ENCODE measurements at regions not wholly inside any gene's neighbourhood (a gene's known extent, or its start where the extent isn't known, plus 50 kb on each side); places are given as distances from the start of the nearest gene placed in this dataset.

DNA sequence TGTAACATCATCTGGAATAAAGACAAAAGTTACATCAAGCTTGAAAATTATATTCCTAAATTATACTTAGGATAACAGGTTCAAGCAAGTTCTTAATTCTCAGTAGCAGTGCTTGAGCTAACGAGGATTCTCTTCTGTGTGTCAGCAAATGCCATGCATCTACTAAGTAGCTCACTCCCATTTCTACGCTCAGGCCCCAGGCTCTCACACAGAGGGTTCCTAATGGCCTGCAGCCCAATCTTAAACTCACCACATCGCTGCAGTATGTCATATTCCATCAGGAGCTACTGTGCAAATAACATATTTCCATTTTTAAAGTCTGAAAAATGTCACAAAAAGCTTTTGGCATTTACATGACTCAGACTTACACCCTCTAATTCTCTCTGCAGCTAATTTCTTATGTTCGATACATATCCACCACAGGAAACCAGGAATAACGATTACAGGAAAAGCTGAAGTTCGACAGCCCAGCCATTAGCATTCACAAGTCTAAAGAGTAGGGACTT lies 474.8 kb downstream of the EFNA5 start:
- TF ChIP-seq, protein P1, sequence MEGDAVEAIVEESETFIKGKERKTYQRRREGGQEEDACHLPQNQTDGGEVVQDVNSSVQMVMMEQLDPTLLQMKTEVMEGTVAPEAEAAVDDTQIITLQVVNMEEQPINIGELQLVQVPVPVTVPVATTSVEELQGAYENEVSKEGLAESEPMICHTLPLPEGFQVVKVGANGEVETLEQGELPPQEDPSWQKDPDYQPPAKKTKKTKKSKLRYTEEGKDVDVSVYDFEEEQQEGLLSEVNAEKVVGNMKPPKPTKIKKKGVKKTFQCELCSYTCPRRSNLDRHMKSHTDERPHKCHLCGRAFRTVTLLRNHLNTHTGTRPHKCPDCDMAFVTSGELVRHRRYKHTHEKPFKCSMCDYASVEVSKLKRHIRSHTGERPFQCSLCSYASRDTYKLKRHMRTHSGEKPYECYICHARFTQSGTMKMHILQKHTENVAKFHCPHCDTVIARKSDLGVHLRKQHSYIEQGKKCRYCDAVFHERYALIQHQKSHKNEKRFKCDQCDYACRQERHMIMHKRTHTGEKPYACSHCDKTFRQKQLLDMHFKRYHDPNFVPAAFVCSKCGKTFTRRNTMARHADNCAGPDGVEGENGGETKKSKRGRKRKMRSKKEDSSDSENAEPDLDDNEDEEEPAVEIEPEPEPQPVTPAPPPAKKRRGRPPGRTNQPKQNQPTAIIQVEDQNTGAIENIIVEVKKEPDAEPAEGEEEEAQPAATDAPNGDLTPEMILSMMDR (IDR thresholded peaks at IDR 0.05; ENCODE audit: extremely low read depth, insufficient read depth, missing control alignments): no peak
- no peak for DNase-seq (ENCODE audit: low spot score)
- in situ Hi-C loops (cut with MboI; ENCODE audit: low pct_unique_long_range_greater_than_20kb, low sequenced_read_pairs, unreplicated experiment): no loop called here

DNA sequence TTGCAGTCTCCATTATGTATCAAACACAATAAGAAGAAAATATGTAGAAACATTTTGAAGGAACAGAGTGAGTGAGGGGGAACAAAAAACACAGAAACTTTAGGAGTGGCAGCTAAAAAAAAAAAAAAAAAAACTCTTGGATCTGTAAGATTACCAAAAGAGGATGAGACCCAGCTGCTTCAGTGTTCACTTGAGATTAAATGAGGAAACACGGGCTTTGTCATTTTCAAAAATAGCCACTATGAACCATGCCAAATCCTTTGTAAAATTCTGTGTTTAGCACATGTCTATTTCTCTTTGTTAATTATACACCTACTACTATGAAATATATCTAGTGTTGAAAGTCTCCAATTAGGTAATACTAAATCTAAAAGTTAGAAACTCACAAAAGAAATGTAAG lies 485.9 kb downstream of the EFNA5 start:
- in situ Hi-C loops (cut with MboI; ENCODE audit: low pct_unique_long_range_greater_than_20kb, low sequenced_read_pairs, unreplicated experiment): no loop called here
- TF ChIP-seq, protein P1 (IDR thresholded peaks at IDR 0.05; ENCODE audit: extremely low read depth, insufficient read depth, missing control alignments): no peak
- no peak for DNase-seq (ENCODE audit: low spot score)

DNA sequence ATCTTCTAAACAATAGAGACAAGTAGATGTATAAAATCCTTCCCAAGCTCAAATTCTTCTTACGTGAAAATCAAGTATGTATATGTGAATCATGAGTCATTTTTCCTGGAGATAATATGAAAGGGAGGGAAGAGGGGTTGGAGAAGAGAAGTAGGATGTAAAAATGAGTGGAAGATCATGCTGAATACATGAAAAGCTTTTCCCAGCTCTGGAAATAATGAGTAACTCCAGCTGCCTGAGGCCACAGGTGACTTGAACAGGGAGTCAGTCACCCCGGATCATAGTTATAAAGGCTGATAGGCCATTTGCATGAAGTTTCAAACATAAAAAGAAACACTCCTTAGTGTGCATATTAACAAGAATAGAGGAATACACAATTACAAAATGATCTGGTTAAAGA lies 486.7 kb downstream of the EFNA5 start:
- TF ChIP-seq, protein P1 (IDR thresholded peaks at IDR 0.05; ENCODE audit: extremely low read depth, insufficient read depth, missing control alignments): no peak
- no peak for DNase-seq (ENCODE audit: low spot score)
- in situ Hi-C loops (cut with MboI; ENCODE audit: low pct_unique_long_range_greater_than_20kb, low sequenced_read_pairs, unreplicated experiment): no loop called here

DNA sequence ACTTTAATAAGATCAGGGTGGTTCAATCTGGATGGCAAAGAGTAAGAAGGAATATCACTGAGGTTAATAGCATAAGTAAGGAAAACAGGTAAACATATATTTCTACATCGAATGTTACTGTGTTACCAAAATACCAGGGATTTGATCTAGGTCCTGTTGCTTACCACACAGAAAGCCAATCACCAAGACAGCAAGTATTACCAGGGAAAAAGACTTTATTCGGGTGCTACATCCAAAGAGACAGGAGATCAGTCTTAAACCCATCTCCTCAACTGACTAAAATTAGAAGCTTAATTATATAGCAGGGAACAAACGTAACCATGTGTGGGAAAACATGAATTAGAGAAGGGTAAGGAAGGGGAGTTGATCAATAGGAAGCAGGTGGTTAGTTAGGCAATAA lies 500.1 kb downstream of the EFNA5 start:
- DNase-seq (ENCODE audit: low spot score): no peak
- TF ChIP-seq, protein P1 (IDR thresholded peaks at IDR 0.05; ENCODE audit: extremely low read depth, insufficient read depth, missing control alignments): no peak
- in situ Hi-C loops (cut with MboI; ENCODE audit: low pct_unique_long_range_greater_than_20kb, low sequenced_read_pairs, unreplicated experiment): no loop called here

DNA sequence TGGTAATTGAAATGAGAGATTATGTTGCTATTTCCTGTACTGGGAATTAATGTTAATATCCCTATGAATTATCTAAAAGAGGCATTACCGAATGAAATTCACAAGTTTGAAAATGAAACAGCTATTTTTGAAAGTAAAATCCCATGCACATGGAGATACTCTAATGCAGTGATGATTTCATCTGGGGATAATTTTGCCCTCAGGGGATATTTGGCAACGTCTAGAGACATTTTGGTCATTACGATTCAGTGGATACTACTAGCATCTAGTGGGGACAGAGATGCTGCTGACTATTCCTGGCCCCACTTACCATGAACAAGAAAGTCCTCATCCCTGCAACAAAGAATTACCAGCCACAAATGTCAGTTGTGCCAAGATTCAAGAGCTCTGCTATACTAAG lies 500.9 kb downstream of the EFNA5 start:
- in situ Hi-C loops (cut with MboI; ENCODE audit: low pct_unique_long_range_greater_than_20kb, low sequenced_read_pairs, unreplicated experiment): no loop called here
- DNase-seq (ENCODE audit: low spot score): no peak
- TF ChIP-seq, protein P1 (IDR thresholded peaks at IDR 0.05; ENCODE audit: extremely low read depth, insufficient read depth, missing control alignments): no peak

DNA sequence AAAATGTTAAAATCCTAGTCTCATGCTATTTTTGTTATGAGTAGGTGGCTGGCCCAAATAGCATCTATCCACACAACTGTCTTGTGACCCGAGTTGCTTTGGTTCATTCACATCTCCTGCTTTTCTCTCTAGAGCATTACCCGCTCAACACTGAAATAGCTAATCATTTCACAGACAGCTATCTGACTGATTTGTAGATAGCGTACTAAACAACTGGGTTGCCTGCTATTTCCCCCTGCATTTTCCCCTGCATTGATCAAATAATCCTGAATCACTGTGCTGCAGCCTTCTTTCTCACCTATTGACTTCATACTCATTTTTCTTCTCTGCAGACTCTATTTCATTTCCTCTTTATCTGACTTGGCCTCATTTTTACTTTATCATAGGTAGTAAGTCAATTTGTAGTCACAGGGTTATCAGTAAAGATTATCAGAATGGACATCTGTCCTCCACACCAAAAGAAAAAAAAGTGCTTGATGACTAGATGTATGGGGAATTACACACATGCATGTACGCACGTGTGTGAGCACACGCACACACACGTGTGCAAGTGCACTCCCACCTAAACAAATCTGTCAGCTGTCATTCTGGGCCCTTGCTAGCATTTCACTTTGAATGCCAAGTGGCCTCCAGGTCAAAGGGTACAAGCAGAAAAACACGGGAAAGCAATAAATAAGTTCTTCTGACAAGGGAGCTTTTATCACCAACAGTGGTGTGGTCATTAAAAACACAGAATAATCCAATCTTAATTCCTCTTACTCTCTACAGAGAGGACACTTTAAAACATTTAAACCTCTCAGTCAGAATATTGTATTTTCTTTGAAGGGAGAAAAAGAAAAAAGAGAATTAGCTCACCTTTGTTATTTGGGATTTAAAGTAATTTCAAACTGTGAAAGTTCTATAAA lies 501.6 kb downstream of the EFNA5 start:
- TF ChIP-seq, protein P1 (IDR thresholded peaks at IDR 0.05; ENCODE audit: extremely low read depth, insufficient read depth, missing control alignments): no peak
- in situ Hi-C loops (cut with MboI; ENCODE audit: low pct_unique_long_range_greater_than_20kb, low sequenced_read_pairs, unreplicated experiment): no loop called here
- no peak for DNase-seq (ENCODE audit: low spot score)
